ENCODE measurements at regions not wholly inside any gene's neighbourhood (a gene's known extent, or its start where the extent isn't known, plus 50 kb on each side); places are given as distances from the start of the nearest gene placed in this dataset.
"Not testable (repeated sequence)": the region's sequence is repeated elsewhere in the genome, so short reads cannot be mapped to it uniquely, and the experiment has no call there.

GRCh38 chr1:70827030-70827429 lies 220.6 kb downstream of the PTGER3 start:
- no peak for DNase-seq

- DNase-seq, result no peak
These were observed 219.4 kb downstream of the PTGER3 start for GRCh38 chr1:70828177-70828576.

GRCh38 chr1:70834365-70834764 lies 213.3 kb downstream of the PTGER3 start:
- not testable (repeated sequence) for DNase-seq

GRCh38 chr1:70836456-70836855 lies 211.2 kb downstream of the PTGER3 start:
- DNase-seq, result no peak

GRCh38 chr1:70840260-70840953 lies 207.2 kb downstream of the PTGER3 start:
- DNase-seq, result no peak

- no peak for DNase-seq
These were observed 205.1 kb downstream of the PTGER3 start for GRCh38 chr1:70842562-70842961.

GRCh38 chr1:70843452-70843851 lies 204.2 kb downstream of the PTGER3 start:
- no peak for DNase-seq

GRCh38 chr1:70847013-70847412 lies 200.6 kb downstream of the PTGER3 start:
- DNase-seq, result no peak

GRCh38 chr1:70855203-70855602 lies 192.4 kb downstream of the PTGER3 start:
- no peak for DNase-seq

GRCh38 chr1:70856201-70856600 lies 191.4 kb downstream of the PTGER3 start:
- DNase-seq, result no peak

- DNase-seq, result no peak
These were observed 184.4 kb downstream of the PTGER3 start for GRCh38 chr1:70863239-70863638.

- no peak for DNase-seq
These were observed 183.3 kb downstream of the PTGER3 start for GRCh38 chr1:70864302-70864701.

- DNase-seq, result no peak
These were observed 180.9 kb downstream of the PTGER3 start for GRCh38 chr1:70866542-70867264.

GRCh38 chr1:70871790-70872189 lies 175.8 kb downstream of the PTGER3 start:
- no peak for DNase-seq

GRCh38 chr1:70874063-70874462 lies 173.6 kb downstream of the PTGER3 start:
- DNase-seq, result no peak

- no peak for DNase-seq
These were observed 172.8 kb downstream of the PTGER3 start for GRCh38 chr1:70874818-70875217.

GRCh38 chr1:70877343-70877742 lies 170.3 kb downstream of the PTGER3 start:
- DNase-seq, result no peak

- no peak for DNase-seq
These were observed 159.7 kb downstream of the PTGER3 start for GRCh38 chr1:70887936-70888335.

- no peak for DNase-seq
These were observed 158.9 kb downstream of the PTGER3 start for GRCh38 chr1:70888722-70889121.

- no peak for DNase-seq
These were observed 157.2 kb downstream of the PTGER3 start for GRCh38 chr1:70890408-70890807.

GRCh38 chr1:70891051-70891843 lies 156.4 kb downstream of the PTGER3 start:
- DNase-seq, result no peak

- DNase-seq, result no peak
These were observed 155.5 kb downstream of the PTGER3 start for GRCh38 chr1:70892140-70892539.

- no peak for DNase-seq
These were observed 154.7 kb downstream of the PTGER3 start for GRCh38 chr1:70892930-70893329.

- no peak for DNase-seq
These were observed 154.2 kb downstream of the PTGER3 start for GRCh38 chr1:70893381-70893780.

All from NCI-H1092 (cell line).